Right lobe of liver (tissue), 4 donors: ENCODE measurements at regions not wholly inside any gene's neighbourhood (a gene's known extent, or its start where the extent isn't known, plus 50 kb on each side); places are given as distances from the start of the nearest gene placed in this dataset.

ENCODE experiments used
- POLR2A ChIP-seq: fragments of 450-650 bp; IDR thresholded peaks from one replicate; pipeline ENCODE4 v1.6.1; 2017; ENCODE audit warnings: antibody characterized with exemption, mild to moderate bottlenecking
- TF ChIP-seq, protein P1 (sequence below), 4 donors: fragments of 200-600 bp in 3 of 4; fragments of 450-650 bp in 1 of 4; IDR thresholded peaks; one replicate each; pipeline versions ENCODE4 v1.5.1 to v1.8.0; 2016 to 2022; ENCODE audit warnings: antibody characterized with exemption in 4 of 4, mild to moderate bottlenecking in 2 of 4
- donor health status: DM: no; HTN: no; CAD: no.
- donor health status: DM: no; HTN: no; CAD: no.
- donor health status: DM: no; HTN: yes; CAD: no.

- TF ChIP-seq, protein P1, sequence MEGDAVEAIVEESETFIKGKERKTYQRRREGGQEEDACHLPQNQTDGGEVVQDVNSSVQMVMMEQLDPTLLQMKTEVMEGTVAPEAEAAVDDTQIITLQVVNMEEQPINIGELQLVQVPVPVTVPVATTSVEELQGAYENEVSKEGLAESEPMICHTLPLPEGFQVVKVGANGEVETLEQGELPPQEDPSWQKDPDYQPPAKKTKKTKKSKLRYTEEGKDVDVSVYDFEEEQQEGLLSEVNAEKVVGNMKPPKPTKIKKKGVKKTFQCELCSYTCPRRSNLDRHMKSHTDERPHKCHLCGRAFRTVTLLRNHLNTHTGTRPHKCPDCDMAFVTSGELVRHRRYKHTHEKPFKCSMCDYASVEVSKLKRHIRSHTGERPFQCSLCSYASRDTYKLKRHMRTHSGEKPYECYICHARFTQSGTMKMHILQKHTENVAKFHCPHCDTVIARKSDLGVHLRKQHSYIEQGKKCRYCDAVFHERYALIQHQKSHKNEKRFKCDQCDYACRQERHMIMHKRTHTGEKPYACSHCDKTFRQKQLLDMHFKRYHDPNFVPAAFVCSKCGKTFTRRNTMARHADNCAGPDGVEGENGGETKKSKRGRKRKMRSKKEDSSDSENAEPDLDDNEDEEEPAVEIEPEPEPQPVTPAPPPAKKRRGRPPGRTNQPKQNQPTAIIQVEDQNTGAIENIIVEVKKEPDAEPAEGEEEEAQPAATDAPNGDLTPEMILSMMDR (IDR thresholded peaks at IDR 0.05) = no peak
- no peak for TF ChIP-seq POLR2A
Observed at GRCh38 chr1:222257027-222257426, 290.9 kb downstream of the HHIPL2 start.
